Activated T-helper 1 cell treated with anti-CD3 and anti-CD28 coated beads, Interleukin-2, amount 50 U/mL, for 16 hours (primary cell): ENCODE measurements at regions not wholly inside any gene's neighbourhood (a gene's known extent, or its start where the extent isn't known, plus 50 kb on each side); places are given as distances from the start of the nearest gene placed in this dataset.
"Not testable (repeated sequence)": the region's sequence is repeated elsewhere in the genome, so short reads cannot be mapped to it uniquely, and the experiment has no call there.

Experiments
- DNase-seq, 2 donors: peaks; one replicate each; pipeline ENCODE4 v3.0.0-alpha.2; 2020; ENCODE audit warnings: low read depth in 1 of 2, low spot score in 1 of 2

- DNase-seq: peak; percentile 97 to 99
These were observed 53.1 kb upstream of the ROPN1B start for GRCh38 chr3:125915792-125916375.

- peak in 1 of 2 donors; percentile 95 for DNase-seq
These were observed 52.5 kb upstream of the ROPN1B start for GRCh38 chr3:125916376-125916978.

- DNase-seq: not testable (repeated sequence)
These were observed 51.9 kb upstream of the ROPN1B start for GRCh38 chr3:125917020-125917549.

DNA sequence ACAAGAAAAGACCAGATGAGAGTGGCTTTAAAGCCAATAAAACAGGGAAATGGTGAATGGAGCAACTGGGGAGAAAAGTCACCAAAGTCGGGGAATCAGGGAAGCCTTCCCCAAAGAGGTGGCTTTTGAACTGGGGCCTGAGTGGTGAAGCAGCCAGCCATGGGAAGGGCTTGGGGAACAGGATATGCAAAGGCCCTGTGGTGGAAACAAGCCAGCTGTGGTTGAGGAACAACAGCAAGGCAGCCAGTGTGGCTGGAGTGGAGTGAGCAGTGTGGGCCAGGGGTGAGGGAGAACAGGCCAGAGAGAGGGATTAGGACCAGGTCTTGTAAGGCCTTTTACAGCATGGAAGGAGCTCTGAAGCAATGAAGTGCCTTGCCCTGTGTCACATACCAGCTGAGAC, 51.0 kb upstream of the ROPN1B start:
- DNase-seq: not testable (repeated sequence)

- not testable (repeated sequence) for DNase-seq
These were observed 50.5 kb upstream of the ROPN1B start for GRCh38 chr3:125918451-125918850.

- DNase-seq: not testable (repeated sequence)
These were observed 50.1 kb upstream of the ROPN1B start for GRCh38 chr3:125918866-125919265.
